ENCODE measurements at regions not wholly inside any gene's neighbourhood (a gene's known extent, or its start where the extent isn't known, plus 50 kb on each side); places are given as distances from the start of the nearest gene placed in this dataset.
"Not testable (repeated sequence)": the region's sequence is repeated elsewhere in the genome, so short reads cannot be mapped to it uniquely, and the experiment has no call there.

DNA sequence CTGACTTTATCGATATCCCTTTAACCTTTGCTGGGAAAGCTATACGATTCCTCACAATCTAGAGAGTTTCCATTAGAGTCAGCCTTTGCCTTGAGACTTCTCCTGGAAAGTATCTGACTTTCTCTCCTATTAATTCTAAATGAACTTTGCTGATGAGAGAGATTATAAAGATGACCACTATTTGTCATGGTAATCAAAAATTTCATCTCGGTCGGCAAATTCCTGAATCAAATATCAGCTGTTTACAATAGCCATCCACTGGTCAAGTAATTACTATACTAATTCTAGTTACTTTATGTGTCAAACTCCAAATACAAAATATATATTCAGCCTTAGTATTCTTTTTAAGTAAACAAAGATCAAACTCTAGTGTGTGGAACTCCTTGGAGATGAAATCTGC is 164.4 kb upstream of the ITGA1 start:
- no peak for DNase-seq

DNA sequence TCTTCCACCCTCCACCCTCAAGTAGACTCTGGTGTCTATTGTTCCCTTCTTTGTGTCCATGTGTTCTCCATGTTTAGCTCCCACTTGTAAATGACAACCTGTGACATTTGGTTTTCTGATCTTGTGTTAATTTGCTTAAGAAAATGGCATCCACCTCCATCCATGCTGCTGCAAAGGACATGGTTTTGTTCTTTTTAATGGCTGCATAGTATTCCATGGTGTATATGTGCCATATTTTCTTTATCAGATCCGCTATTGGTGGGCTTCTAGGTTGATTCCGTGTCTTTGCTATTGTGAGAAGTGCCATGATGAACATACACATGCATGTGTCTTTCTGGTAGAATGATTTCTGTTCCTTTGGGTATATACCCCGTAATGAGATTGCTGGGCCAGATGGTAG is 163.4 kb upstream of the ITGA1 start:
- DNase-seq: no peak

DNA sequence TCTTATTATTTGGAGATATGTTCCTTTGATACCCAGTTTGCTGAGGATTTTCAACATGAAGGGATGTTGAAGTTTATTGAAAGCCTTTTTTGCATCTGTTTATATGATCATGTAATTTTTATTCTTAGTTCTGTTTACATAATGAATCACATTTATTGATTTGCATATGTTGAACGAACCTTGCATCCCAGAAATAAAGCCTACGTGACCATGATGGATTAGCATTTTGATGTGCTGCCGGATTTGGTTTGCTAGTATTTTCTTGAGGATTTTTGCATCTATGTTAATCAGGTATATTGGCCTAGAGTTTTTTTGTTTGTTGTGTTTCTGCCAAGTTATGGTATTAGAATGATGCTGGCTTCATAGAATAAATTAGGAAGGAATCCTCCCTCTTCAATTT is 161.4 kb upstream of the ITGA1 start:
- DNase-seq: no peak

DNA sequence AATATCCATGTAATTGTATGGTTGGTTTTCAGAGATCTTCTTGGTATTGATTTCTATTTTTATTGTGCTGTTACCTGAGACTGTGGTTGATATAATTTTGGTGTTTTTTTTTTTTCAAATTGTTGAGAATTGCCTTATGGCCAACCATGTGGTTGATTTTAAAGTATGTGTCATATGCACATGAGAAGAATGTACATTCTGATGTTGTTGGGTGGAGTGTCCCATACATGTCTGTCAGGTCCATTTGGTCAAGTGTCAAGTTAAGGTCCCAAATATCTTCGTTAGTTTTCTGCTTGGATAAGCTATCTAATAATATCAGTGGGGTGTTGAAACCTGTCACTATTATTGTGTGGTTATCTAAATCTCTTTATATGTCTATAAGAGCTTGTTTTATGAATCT is 160.0 kb upstream of the ITGA1 start:
- DNase-seq: no peak

DNA sequence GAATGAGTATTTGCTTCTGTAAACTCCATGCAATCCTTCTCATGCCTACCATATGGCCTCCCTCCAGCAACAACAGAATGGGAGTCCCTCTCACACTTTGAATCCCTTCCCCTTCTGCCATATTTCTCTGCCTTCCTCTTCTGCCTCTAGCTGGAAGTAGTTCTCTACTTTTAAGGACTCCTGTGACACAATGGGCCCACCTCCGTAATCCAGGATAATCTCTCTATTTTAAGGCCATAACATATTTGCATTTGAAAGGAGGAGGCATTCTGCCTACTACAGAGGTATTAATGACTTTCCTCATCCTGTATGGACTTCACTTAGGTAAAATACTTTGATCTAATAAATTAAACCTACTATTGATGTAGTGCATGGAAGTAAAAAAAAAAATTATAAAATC is 155.4 kb upstream of the ITGA1 start:
- no peak for DNase-seq

DNA sequence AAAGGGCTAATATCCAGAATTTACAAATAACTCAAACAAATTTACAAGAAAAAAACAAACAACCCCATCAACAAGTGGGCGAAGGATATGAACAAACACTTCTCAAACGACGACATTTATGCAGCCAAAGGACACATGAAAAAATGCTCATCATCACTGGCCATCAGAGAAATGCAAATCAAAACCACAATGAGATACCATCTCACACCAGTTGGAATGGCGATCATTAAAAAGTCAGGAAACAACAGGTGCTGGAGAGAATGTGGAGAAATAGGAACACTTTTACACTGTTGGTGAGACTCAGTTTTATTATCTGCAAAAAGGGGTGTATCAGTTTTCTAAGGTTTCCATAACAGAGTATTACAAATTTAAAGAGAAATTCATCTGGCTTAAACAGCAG is 153.5 kb upstream of the ITGA1 start:
- DNase-seq: not testable (repeated sequence)

DNA sequence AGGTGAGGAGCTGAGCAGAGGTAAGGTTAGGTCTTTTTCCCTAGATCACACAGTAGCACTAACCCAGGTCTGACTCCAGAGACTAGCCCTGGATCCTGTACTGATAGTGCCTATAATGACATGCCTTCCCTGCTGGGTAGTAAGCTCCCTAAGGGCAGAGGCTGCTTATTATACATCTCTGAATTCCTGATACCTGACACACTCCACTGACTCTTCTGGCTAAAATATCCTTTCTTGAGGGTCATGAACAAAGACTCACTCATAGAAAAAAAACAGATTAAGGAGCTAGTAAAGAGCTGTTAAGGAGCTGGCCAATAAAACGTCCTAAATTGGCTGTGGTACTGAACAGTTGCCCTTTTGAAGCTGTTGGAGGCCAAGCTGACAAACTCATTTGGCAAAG is 149.0 kb upstream of the ITGA1 start:
- no peak for DNase-seq

DNA sequence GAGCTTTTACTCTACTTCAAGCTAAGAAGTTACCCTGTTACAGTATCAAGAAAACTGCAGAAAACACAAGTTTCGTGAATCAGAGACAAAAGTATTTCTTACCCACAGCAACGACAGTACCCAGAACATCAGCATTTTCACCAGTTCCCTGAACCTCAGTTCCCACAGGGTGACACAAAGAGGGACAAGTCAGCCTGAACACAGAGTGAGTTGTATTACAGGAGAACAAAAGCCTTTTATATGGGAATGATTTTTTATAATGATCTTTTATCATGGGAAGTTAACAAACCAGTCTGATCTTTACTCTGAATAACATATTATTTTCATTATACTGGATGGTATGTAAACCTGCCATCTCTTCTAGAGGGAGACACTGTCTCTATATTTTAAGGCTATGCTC is 139.0 kb upstream of the ITGA1 start:
- DNase-seq: no peak

DNA sequence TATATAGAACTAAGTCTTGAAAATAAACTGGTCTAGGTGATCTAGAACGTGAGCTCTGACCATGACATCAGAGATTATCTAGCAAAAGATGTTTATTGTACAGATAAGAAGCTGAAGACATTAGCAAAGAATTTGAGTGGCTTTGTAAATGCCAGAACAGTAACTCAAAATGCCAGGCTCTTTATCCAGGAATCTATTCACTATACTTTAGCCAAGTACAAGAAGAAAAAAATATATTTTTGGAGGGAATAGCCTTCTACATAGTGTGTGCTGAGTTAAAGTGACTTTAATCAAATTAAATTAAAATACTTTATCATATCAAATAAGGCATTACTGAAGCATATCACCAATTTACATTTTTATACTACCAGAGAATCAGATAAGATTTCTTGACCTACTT is 132.6 kb upstream of the ITGA1 start:
- no peak for DNase-seq

DNA sequence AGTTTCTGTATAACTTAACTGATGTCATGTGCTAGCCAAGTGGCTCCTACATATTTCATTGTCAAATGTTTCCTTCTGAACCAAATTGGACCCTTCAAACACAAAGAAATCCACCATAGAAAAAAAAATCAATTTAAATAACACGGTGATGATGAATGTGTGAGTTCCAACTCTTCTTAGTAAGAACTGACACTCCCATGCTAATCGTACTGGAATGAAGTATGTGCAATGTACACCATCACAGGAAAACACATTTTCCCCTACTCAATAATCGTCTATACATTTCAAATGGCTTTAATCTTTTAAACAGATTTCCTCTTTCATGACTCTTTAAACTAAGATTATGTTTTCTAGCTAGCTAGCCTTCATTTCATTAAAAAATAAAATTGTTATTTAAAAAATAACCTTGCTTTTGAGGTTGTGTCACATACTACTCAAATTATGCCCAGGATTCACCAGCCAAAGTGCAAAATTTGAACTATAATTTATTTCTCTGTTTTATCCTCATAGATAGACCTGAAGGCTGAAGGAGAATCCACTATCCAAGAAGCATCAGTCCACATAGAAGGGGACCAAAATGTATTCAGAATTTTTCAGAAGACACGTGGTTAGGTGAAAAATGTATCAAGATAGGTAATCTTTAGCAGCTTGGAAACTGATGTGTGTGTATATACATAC is 131.0 kb upstream of the ITGA1 start:
- peak; percentile 36 for DNase-seq

DNA sequence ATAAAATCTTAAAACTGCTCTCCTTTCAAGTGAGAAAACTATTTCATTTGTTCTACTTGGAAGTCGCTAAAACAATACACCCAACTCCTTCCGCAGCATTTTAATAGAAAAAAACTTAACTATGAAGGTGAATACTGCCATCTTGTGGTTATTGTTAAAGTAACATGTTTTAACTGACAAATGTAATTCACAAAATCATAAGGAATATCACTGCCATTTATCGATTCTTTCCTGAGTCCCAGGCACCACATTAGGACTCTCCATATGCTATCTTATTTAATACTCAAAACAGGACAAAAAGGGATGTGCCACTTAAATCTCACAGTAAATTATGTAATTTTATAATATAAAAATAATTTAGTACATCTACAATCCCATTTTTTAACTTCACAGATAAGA is 130.5 kb upstream of the ITGA1 start:
- no peak for DNase-seq

DNA sequence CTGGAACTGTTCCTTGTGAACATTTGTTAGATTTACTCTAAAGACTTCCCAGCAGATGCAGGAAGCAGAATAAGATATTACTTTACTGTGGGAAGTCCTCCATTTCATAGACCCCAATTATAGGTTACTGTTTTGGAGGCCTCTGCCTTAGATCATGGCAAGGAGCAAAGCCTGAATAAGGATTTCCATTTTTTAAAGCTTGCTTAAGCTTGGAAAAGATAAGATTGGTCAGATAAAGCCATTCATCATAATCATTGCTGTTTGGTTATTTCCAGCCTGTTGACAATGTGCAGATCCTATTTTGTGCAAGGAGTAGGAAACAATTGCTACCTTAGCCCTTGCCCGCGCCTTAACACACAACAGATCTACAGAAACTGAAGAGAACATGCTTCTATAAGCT is 129.5 kb upstream of the ITGA1 start:
- no peak for DNase-seq

DNA sequence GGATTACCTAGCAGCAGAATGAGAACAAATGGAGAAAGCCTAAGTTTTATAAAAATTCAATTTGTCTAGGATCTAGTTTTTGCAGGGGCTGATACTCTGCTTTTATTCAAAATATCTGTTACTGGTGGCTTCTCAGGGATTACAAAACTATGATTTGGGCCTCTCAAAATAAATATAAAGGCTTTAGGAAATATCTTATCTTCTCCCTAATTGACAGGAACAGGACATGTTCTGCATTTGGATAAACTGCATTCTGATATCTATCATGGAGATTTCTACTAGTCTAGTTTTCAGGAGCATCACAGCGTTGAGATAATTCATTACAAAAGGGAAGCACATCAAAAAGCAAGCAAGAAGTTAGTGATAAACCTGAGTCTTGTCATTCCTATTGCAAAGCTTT is 127.1 kb upstream of the ITGA1 start:
- DNase-seq: no peak

DNA sequence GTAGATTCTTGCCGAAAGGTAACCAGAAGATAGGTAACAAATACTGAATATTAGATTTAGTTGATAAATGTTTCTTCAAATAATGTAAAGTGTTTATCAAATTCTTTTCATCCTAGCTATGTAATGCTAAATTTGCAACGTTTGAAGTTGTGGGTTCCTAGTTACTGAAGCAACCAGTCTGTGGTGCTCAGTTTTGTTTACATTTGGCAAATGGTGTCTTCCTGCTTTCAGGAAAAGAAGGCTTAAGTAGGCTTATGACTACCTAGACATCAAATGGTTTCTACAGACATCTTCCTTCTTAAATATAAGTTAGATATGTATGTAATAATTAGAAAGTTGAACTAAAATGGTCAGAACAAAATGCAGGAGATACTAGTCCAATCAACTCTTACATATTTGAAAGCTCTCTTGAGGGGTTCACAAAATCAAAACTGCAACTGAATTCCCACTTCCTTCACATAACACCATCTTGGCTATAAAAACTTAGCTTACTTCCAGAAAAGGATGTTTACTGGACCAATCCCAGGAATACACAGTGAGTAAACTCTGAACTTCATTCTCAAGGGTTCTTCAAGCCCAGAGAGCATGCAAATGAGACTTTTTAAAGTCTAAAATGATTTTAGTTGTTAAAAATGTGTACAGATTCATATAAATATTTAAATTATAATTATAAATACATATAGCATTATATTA is 125.7 kb upstream of the ITGA1 start:
- DNase-seq: no peak

DNA sequence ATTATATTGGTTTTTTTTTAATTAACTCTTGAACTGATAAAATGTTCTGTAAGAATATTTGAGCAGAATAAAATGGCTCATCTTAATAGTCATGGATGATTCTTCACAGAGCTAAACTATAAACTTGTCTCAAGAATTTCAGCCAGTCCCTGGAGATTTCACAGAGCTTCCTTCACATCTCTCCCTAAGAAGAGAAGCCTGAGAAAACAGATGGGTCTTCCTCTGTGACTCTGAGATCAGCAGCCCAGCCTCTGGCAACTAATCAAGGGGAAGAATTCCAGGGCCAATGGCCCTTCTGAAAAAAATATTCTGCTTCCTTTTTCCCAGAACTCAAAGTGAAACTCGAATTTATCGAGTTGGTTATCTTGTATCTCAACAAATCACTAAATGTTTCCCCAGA is 122.2 kb upstream of the ITGA1 start:
- DNase-seq: no peak

DNA sequence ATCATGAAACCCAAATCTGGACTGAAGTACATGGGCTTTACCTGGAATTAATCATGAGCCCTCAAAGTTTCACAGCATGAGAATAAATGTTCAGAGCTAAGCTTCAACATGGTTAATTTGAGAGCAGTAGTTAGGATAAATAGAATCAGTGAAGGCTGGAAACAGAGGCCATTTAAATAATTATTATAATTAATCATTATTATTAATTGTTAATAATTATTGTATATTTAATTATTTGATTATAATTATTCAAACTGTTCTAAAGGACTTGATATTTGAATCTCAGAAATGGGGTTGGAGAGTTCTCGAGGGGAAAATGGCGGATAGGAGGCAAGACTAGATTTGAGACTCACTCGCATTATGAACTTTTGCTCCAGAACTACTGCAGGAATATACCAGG is 119.6 kb upstream of the ITGA1 start:
- DNase-seq: no peak

DNA sequence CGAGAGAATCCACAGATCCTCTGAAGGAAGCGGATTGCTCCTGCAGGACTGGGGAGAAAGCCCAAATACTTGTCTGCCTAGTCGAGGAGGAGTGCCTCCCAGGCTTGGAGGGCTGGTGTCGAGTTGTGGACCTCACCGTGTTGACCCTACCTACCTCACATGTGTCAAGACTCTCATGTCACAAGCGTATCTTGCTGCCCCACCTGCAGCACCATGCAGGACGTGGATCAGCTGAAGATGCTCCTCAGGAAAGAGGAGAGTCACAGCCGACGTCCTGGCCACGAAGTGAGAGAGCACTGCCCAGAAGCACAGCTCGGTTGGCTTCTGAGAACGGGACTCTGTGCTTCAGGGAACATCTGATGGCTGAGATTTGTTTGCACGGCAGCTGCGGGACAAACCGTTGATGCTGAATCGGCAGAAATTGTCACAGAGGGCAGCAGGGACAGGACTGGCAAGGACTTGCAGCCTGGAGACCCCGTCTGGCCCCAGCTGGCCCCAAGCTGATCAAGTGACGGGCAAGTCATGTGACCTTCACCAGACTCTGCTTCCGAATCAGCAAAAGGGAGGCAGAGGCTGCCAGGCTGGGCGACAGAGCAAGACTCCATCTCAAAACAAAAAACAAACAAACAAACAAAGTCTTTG is 119.1 kb upstream of the ITGA1 start:
- DNase-seq: no peak

DNA sequence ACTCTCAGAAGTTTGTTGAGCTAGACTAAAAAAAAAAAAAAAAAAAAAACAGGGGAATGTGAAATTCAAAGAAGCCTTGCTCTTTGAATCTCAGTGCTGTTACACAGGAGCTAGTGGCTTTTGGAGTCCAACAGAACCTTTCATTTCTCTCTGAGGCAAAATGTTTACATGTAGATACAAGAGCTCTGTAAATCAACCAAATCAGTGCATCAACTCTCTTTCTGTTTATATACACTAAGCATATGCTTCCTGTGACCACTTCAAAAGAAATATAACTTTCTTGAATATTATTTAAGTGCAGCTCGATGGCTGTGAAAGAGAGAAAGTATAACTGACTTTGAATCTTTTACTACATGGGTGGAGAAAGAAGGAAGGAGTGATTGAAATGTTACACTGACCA is 115.3 kb upstream of the ITGA1 start:
- no peak for DNase-seq

DNA sequence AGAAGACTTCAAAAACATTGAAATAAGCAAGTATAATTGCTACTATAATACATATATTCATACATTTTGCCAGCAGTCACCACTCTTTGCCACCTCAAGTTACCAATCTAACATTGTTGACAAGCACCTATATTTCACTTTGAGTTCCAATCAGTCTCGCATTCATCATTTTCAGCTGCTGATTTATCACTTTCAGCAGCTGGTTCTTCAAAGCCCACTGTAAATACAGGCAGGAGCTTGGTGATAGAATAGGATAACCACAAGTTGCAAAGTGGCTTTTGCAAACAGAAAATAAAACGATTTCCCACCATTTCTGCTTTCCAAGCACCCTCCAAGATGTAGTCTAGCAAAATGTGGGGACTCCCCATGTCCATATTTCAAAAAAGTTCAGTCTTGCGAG is 114.2 kb upstream of the ITGA1 start:
- no peak for DNase-seq

DNA sequence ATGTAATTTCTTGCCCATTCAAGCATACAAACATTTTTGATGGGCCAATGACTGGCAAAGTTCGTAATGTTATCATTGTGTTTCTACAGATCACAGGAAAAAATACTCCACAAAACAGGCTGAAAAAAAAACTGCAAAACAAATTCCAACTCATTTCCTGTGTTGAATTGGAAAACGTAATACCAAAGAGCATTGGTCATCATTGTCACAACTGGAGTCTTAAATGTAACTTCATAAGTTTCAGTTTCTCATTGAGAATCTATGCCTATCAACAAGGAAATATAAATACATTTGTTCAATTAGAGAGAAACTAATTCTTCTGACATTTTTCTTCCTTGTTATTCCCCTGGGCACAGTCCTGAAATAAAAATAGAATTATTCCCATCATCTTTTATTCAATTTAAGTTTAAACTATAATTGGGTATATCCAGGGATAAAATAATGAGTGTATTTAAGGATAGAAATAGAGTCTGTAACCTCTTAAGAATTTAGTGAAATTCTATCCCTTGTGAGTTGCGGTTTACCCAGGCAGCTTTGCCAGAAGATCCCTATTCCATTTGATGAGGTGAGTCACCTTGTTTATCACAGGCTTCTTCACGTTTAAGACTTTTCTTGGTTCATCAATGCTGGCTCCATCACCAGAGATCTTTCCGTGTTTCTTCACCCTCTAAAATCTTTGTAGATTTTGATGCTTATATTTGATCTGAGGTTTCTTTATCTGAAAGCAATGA is 112.7 kb upstream of the ITGA1 start:
- DNase-seq: no peak

DNA sequence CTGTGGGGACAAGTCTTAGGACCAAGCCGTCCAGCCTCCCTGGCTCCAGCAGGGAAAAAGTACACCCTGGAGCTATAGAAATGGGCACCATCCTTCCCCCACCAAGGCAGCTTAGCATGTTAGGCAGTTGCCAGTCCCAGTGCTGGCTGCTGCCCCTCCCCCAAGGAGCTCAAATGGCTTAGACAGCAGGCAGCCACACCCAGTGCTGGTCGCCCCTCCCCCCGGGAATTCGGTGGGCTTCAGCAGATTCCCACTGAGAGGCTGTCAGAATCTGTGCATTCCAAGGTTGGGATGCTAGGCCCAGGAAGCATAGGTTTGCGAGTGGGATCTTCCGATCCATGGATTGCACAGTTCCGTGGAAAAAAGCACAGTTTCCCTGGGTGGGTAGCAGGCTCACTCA is 105.2 kb upstream of the ITGA1 start:
- DNase-seq: no peak

DNA sequence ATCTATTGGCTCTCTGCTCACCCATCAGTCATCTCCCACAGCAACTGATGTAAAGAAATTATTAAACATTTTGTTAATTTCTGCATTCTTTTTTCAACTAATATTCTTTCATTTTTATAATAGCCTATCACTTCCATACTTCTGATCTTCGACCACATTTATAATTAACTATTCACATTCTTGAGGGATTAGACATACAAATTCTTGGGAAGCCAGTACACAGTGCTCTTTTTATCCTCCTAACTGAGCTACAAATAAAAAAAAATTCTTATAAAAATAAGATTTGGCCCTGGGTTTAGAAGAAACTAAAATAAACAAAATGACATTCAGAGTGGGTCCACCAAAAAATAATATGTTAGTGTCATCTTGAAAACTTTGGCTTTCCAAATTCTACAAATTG is 103.7 kb upstream of the ITGA1 start:
- no peak for DNase-seq

DNA sequence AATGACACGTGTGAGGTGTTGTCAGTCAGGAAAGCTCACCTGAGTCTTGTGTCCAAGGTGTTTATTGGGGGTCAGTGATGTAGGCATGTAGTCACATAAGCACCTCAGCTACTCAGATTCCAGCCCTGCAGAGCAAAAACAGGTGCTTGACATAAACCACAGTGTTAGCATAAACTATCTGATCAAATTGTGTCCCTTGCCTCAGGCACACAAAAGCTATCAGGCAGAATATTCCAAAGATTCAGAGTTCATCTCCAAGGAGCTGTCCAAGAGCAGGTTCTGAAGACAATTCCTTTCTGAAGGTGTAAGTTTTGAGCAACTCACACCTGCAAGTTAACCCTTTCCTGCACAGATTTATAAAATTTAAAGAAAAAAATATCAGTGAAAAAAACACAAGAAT is 102.2 kb upstream of the ITGA1 start:
- no peak for DNase-seq

DNA sequence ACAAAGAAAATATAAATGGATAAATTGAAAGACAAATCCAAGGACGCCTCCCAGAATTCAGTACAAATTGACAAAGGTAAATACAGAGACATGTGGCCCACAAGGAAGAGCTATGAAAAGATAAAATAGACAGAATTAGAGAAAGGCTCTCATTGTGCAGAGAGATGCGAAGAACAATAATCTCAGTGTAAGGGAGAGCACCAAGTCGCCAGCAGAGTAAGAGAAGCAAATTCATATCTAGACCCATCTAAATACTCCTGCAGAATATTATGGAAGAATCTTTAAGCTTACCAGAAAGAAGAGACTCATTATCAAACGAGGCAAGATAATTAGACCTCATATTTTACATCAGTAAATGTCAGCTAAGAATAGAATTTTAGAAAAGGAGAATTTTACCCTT is 101.7 kb upstream of the ITGA1 start:
- DNase-seq: no peak
